ENCODE measurements at regions not wholly inside any gene's neighbourhood (a gene's known extent, or its start where the extent isn't known, plus 50 kb on each side); places are given as distances from the start of the nearest gene placed in this dataset.

GRCh38 chr10:78985973-78986818 is 82.6 kb upstream of the ZMIZ1 start:
- Mint-ChIP-seq H3K9me3 (ENCODE audit: insufficient read depth) (no peaks in the 10 kb centered on the region), H3K27me3 (peaks cover 32% of the 10 kb centered on the region), H3K27ac (no peak overlapping the region), H3K4me3 (no peak overlapping the region), H3K4me1 (peaks cover 13% of the 10 kb centered on the region)
- no peaks in the 10 kb centered on the region for H4K20me1 ChIP-seq (ENCODE audit: control insufficient read depth, insufficient read depth, low read length, poor library complexity, severe bottlenecking)
- ChIA-PET POLR2A (no interaction called here), CTCF (no interaction called here)
- no peak overlapping the region for H3K4me2 ChIP-seq (replicated peaks; ENCODE audit: low read depth, low read length, poor library complexity, severe bottlenecking)
- no peak for TF ChIP-seq CTCF (IDR thresholded peaks at IDR 0.05)
- no peak for TF ChIP-seq EZH2 (IDR thresholded peaks at IDR 0.05; ENCODE audit: borderline replicate concordance, insufficient read depth, low read depth, low read length, poor library complexity, severe bottlenecking)
- ATAC-seq (ENCODE audit: low read depth): no peak
- no peak overlapping the region for H2AFZ ChIP-seq (ENCODE audit: insufficient read depth, low read depth, low read length, poor library complexity, severe bottlenecking)
- intact Hi-C loops (cut with micrococcal nuclease): no loop called here
- peaks cover 9 to 10% of the 10 kb centered on the region in 2 donors for H3K4me1 ChIP-seq (ENCODE audit: control insufficient read depth in 2 of 2, insufficient read depth in 2 of 2, low read length in 2 of 2)
- H3K79me2 ChIP-seq (ENCODE audit: control insufficient read depth, insufficient read depth, low read length): no peaks in the 10 kb centered on the region
- H3K36me3 ChIP-seq (replicated peaks in 1 of 2; ENCODE audit: control extremely low read depth in 1 of 2, control insufficient read depth in 1 of 2, extremely low read depth in 1 of 2, insufficient read depth in 2 of 2, low read length in 1 of 2): no peaks in the 10 kb centered on the region
- peaks cover 0 to 13% (median 0%) of the 10 kb centered on the region in 3 donors for H3K9me3 ChIP-seq (ENCODE audit: control extremely low read depth in 1 of 3, control insufficient read depth in 2 of 3, insufficient read depth in 1 of 3, low read length in 2 of 3)
- DNase-seq: no peak
- no peak overlapping the region for H3K4me3 ChIP-seq (ENCODE audit: control extremely low read depth in 1 of 5, extremely low read depth in 1 of 5, insufficient read depth in 1 of 5, low read depth in 2 of 5, low read length in 4 of 5)
- peaks cover 0 to 38% (median 19%) of the 10 kb centered on the region in 4 experiments for H3K27me3 ChIP-seq (replicated peaks in 1 of 4; ENCODE audit: control extremely low read depth in 1 of 4, control insufficient read depth in 3 of 4, insufficient read depth in 4 of 4, low read length in 3 of 4)
- H3K9ac ChIP-seq (ENCODE audit: low read length): no peak overlapping the region
- 94% methylated on average over 7 of the region's 8 CpGs for WGBS (ENCODE audit: insufficient coverage)
- no peak overlapping the region for H3K27ac ChIP-seq (ENCODE audit: low read length in 2 of 2)

GRCh38 chr10:78991187-78991586 is 77.6 kb upstream of the ZMIZ1 start:
- Histone ChIP-seq H3K79me2 (ENCODE audit: control insufficient read depth, insufficient read depth, low read length) (no peaks in the 10 kb centered on the region), H3K9me3 (ENCODE audit: control extremely low read depth in 1 of 3, control insufficient read depth in 2 of 3, insufficient read depth in 1 of 3, low read length in 2 of 3) (peaks cover 0 to 13% (median 0%) of the 10 kb centered on the region in 3 donors), H4K20me1 (ENCODE audit: control insufficient read depth, insufficient read depth, low read length, poor library complexity, severe bottlenecking) (no peaks in the 10 kb centered on the region), H3K27me3 (replicated peaks in 1 of 4; ENCODE audit: control extremely low read depth in 1 of 4, control insufficient read depth in 3 of 4, insufficient read depth in 4 of 4, low read length in 3 of 4) (peaks cover 0 to 17% (median 11%) of the 10 kb centered on the region in 4 experiments), H3K4me3 (ENCODE audit: control extremely low read depth in 1 of 5, extremely low read depth in 1 of 5, insufficient read depth in 1 of 5, low read depth in 2 of 5, low read length in 4 of 5) (no peak overlapping the region), H3K4me2 (replicated peaks; ENCODE audit: low read depth, low read length, poor library complexity, severe bottlenecking) (no peak overlapping the region), H3K4me1 (ENCODE audit: control insufficient read depth in 2 of 2, insufficient read depth in 2 of 2, low read length in 2 of 2) (peaks cover 18 to 21% of the 10 kb centered on the region in 2 donors), H3K27ac (ENCODE audit: low read length in 2 of 2) (no peak overlapping the region), H3K36me3 (replicated peaks in 1 of 2; ENCODE audit: control extremely low read depth in 1 of 2, control insufficient read depth in 1 of 2, extremely low read depth in 1 of 2, insufficient read depth in 2 of 2, low read length in 1 of 2) (no peaks in the 10 kb centered on the region), H2AFZ (ENCODE audit: insufficient read depth, low read depth, low read length, poor library complexity, severe bottlenecking) (no peak overlapping the region), H3K9ac (ENCODE audit: low read length) (no peak overlapping the region)
- peaks cover 39% of the 10 kb centered on the region for H3K27me3 Mint-ChIP-seq
- DNase-seq (peak; percentile 22), ATAC-seq (ENCODE audit: low read depth) (peak; percentile 56)
- intact Hi-C loops (cut with micrococcal nuclease): no loop called here
- ChIA-PET POLR2A (interaction anchor here (0.5 kb wide), 1 partner anchor 18 kb away, joined by 5 read pairs; no protein-coding TSS in a partner anchor), CTCF (no interaction called here)
- H3K9me3 Mint-ChIP-seq (ENCODE audit: insufficient read depth): no peaks in the 10 kb centered on the region
- no peak overlapping the region for H3K27ac Mint-ChIP-seq
- TF ChIP-seq CTCF (IDR thresholded peaks at IDR 0.05) (no peak), EZH2 (IDR thresholded peaks at IDR 0.05; ENCODE audit: borderline replicate concordance, insufficient read depth, low read depth, low read length, poor library complexity, severe bottlenecking) (no peak)
- no CpG with 5 or more reads among the region's 1 CpG for WGBS (ENCODE audit: insufficient coverage)
- H3K4me3 Mint-ChIP-seq: no peak overlapping the region
- peaks cover 29% of the 10 kb centered on the region for H3K4me1 Mint-ChIP-seq
